Esophagus muscularis mucosa (tissue), 4 donors: ENCODE measurements at regions not wholly inside any gene's neighbourhood (a gene's known extent, or its start where the extent isn't known, plus 50 kb on each side); places are given as distances from the start of the nearest gene placed in this dataset.

ENCODE experiments used
- DNase-seq: peaks from one replicate; pipeline ENCODE4 v3.0.0-alpha.2; 2017; ENCODE audit errors: extremely low spot score
- H3K27ac ChIP-seq, 4 donors: fragments of 200-600 bp; sonication (generic); replicated peaks in 1 of 4; 1 replicate in 3 of 4; 2 replicates in 1 of 4; pipeline ENCODE4 v1.5.1; 2016 to 2019; ENCODE audit warnings: mild to moderate bottlenecking in 1 of 4
- H3K27me3 ChIP-seq, 4 donors: fragments of 200-600 bp; sonication (generic); one replicate each; pipeline versions ENCODE4 v1.5.1 to v1.6.0; 2016 to 2019
- H3K36me3 ChIP-seq, 4 donors: fragments of 200-600 bp; sonication (generic); one replicate each; pipeline ENCODE4 v1.5.1; 2016 to 2019
- H3K4me1 ChIP-seq, 4 donors: fragments of 200-600 bp; sonication (generic); one replicate each; pipeline ENCODE4 v1.5.1; 2016 to 2019
- H3K4me3 ChIP-seq, 4 donors: fragments of 200-600 bp; sonication (generic); 1 replicate in 2 of 4; 2 replicates in 2 of 4; pipeline ENCODE4 v1.5.1; 2016 to 2019; ENCODE audit warnings: mild to moderate bottlenecking in 4 of 4, moderate library complexity in 1 of 4
- H3K9me3 ChIP-seq, 4 donors: fragments of 200-600 bp; sonication (generic); 1 replicate in 3 of 4; 2 replicates in 1 of 4; pipeline ENCODE4 v1.5.1; 2016 to 2019
- CTCF ChIP-seq, 3 experiments: fragments of 200-600 bp in 2 of 3; fragments of 450-650 bp in 1 of 3; sonication (generic) in 2 of 3; IDR thresholded peaks; one replicate each; pipeline ENCODE4 v1.5.1; 2017 to 2019; ENCODE audit warnings: antibody characterized with exemption in 3 of 3, mild to moderate bottlenecking in 2 of 3, moderate library complexity in 1 of 3
- EP300 ChIP-seq: sonication (generic); formaldehyde crosslinking; IDR thresholded peaks from one replicate; pipeline ENCODE4 v1.6.1; 2017; ENCODE audit warnings: antibody characterized with exemption
- POLR2A ChIP-seq: fragments of 450-650 bp; IDR thresholded peaks from one replicate; pipeline ENCODE4 v1.6.1; 2017; ENCODE audit warnings: antibody characterized with exemption, moderate library complexity, mild to moderate bottlenecking, low read depth
- POLR2AphosphoS5 ChIP-seq, 2 donors: sonication (generic); formaldehyde crosslinking; IDR thresholded peaks; one replicate each; pipeline ENCODE4 v1.6.1; 2017; ENCODE audit warnings: antibody characterized with exemption in 2 of 2
- whole genome bisulfite sequencing: methylation state at CpG from one replicate; pipeline ENCODE4 v1.1.5; 2018; 5-methylcytosine and 5-hydroxymethylcytosine counted together
- intact Hi-C: fragments of 100-400 bp; cut with DNase I; formaldehyde crosslinking; loops from one replicate; pipeline ENCODE4 v1.15.1; 2023

- Histone ChIP-seq H3K27me3 (no peaks in the 10 kb centered on the region), H3K36me3 (no peaks in the 10 kb centered on the region), H3K4me3 (no peak overlapping the region), H3K4me1 (no peaks in the 10 kb centered on the region), H3K27ac (no peak overlapping the region), H3K9me3 (no peaks in the 10 kb centered on the region)
- WGBS, result 64% methylated on average over 1 of the region's 1 CpG
- intact Hi-C loops, result no loop called here
- no peak for DNase-seq
- no peak for TF ChIP-seq POLR2A
- TF ChIP-seq CTCF (IDR thresholded peaks at IDR 0.05), result no peak
- no peak for TF ChIP-seq EP300
- TF ChIP-seq POLR2AphosphoS5 (IDR thresholded peaks at IDR 0.05), result no peak
Measured at GRCh38 chr16:63301349-63301748, 1265.1 kb upstream of the CDH8 start.

- 65% methylated on average over 1 of the region's 1 CpG for WGBS
- Histone ChIP-seq H3K4me1 (no peaks in the 10 kb centered on the region), H3K9me3 (no peaks in the 10 kb centered on the region), H3K27me3 (no peaks in the 10 kb centered on the region), H3K36me3 (no peaks in the 10 kb centered on the region), H3K4me3 (no peak overlapping the region), H3K27ac (no peak overlapping the region)
- intact Hi-C loops, result no loop called here
- TF ChIP-seq POLR2AphosphoS5 (IDR thresholded peaks at IDR 0.05), result no peak
- TF ChIP-seq EP300, result no peak
- no peak for TF ChIP-seq POLR2A
- TF ChIP-seq CTCF (IDR thresholded peaks at IDR 0.05), result no peak
- DNase-seq, result no peak
Measured at GRCh38 chr16:63298993-63299392, 1262.8 kb upstream of the CDH8 start.

GRCh38 chr16:63292036-63292435 lies 1255.8 kb upstream of the CDH8 start:
- H3K36me3 ChIP-seq, result no peaks in the 10 kb centered on the region
- no peak overlapping the region for H3K27ac ChIP-seq
- over 99% methylated on average over 10 of the region's 11 CpGs for WGBS
- no peak overlapping the region for H3K4me3 ChIP-seq
- H3K4me1 ChIP-seq, result no peaks in the 10 kb centered on the region
- no peak for DNase-seq
- no peaks in the 10 kb centered on the region for H3K27me3 ChIP-seq
- TF ChIP-seq POLR2A (no peak), EP300 (no peak), POLR2AphosphoS5 (IDR thresholded peaks at IDR 0.05) (no peak), CTCF (IDR thresholded peaks at IDR 0.05) (no peak)
- no peaks in the 10 kb centered on the region for H3K9me3 ChIP-seq
- intact Hi-C loops, result no loop called here

- Histone ChIP-seq H3K9me3 (no peaks in the 10 kb centered on the region), H3K4me3 (no peak overlapping the region), H3K27ac (no peak overlapping the region), H3K27me3 (no peaks in the 10 kb centered on the region), H3K4me1 (no peaks in the 10 kb centered on the region), H3K36me3 (no peaks in the 10 kb centered on the region)
- DNase-seq, result no peak
- intact Hi-C loops, result no loop called here
- WGBS, result 52% methylated on average over 16 of the region's 16 CpGs
- peak; percentile 43 to 70 (median 48) for TF ChIP-seq CTCF (IDR thresholded peaks at IDR 0.05)
- no peak for TF ChIP-seq EP300
- no peak for TF ChIP-seq POLR2A
- no peak for TF ChIP-seq POLR2AphosphoS5 (IDR thresholded peaks at IDR 0.05)
Measured at GRCh38 chr16:63289834-63290460, 1253.7 kb upstream of the CDH8 start.

- 87% methylated on average over 2 of the region's 2 CpGs for WGBS
- TF ChIP-seq CTCF (IDR thresholded peaks at IDR 0.05) (no peak), POLR2A (no peak), POLR2AphosphoS5 (IDR thresholded peaks at IDR 0.05) (no peak), EP300 (no peak)
- intact Hi-C loops, result no loop called here
- H3K4me3 ChIP-seq, result no peak overlapping the region
- no peak overlapping the region for H3K27ac ChIP-seq
- no peaks in the 10 kb centered on the region for H3K36me3 ChIP-seq
- H3K4me1 ChIP-seq, result no peaks in the 10 kb centered on the region
- no peak for DNase-seq
- H3K9me3 ChIP-seq, result no peaks in the 10 kb centered on the region
- H3K27me3 ChIP-seq, result no peaks in the 10 kb centered on the region
Measured at GRCh38 chr16:63287401-63287800, 1251.2 kb upstream of the CDH8 start.
